Myocyte (in vitro differentiated cells): ENCODE measurements at regions not wholly inside any gene's neighbourhood (a gene's known extent, or its start where the extent isn't known, plus 50 kb on each side); places are given as distances from the start of the nearest gene placed in this dataset.

Experiments
- DNase-seq: peaks from one replicate; pipeline ENCODE4 v3.0.0-alpha.2; 2012; ENCODE audit warnings: low read depth

DNA sequence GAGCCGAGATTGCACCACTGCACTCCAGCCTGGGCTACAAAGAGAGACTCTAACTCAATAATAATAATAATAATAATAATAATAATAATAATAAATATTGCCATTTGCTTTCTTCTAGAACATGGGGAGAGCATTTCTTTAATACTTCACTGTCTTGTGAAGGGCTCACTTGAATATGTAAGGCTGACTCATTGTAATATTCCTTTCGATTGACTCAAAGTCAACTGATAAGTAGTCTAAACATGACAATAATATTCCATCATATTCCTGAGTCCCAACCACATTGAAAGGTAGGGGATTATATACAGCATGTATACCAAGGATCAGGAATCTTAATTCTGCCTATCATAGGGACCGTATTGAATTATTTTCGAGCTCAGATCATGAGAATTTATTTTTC is 949.2 kb downstream of the DSC3 start:
- DNase-seq, result no peak

GRCh38 chr18:30088238-30089015 is 954.1 kb downstream of the DSC3 start:
- DNase-seq, result peak; percentile 3

GRCh38 chr18:30086351-30086750 is 956.2 kb downstream of the DSC3 start:
- DNase-seq, result no peak

- DNase-seq, result no peak
These were observed 961.4 kb downstream of the DSC3 start for GRCh38 chr18:30081122-30081521.

GRCh38 chr18:30072609-30073385 is 969.7 kb downstream of the DSC3 start:
- no peak for DNase-seq

DNA sequence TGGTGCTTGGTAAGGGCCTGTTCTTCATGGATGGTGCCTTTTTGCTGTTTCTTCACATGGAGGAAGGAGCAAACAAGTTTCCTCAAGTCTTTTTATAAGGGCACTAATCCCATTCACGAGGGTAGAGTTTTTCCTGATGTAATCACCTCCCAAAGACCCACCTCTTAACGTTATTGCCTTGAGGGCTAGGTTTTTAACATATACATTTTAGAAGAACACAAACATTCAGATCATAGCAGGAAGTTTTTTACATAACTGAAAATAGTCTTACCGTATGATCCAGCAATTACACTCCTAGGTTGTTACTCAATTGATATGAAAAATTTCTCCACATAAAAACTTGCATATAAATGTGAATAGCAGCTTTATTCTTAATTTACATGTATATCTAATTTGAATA is 976.3 kb downstream of the DSC3 start:
- no peak for DNase-seq

DNA sequence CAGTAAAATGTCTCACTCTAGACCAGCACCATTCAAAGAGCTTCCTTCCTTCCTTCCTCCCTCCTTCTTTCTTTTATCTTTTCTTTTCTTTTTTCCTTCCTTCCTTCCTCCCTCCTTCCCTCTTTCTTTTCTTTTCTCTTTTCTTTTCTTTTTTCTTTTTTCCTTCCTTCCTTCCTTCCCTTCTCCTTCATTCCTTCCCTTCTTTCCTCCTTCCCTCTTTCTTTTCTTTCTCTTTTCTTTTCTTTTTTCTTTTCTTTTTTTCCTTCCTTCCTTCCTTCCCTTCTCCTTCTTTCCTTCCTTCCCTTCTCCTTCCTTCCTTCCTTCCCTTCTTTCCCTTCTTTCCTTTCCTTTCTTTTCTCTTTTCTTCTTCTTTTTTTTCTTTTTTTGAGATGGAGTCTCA is 985.1 kb downstream of the DSC3 start:
- DNase-seq, result no peak

- no peak for DNase-seq
These were observed 986.0 kb downstream of the DSC3 start for GRCh38 chr18:30056528-30056927.

- peak; percentile 20 for DNase-seq
These were observed 998.0 kb downstream of the DSC3 start for GRCh38 chr18:30044496-30044895.

DNA sequence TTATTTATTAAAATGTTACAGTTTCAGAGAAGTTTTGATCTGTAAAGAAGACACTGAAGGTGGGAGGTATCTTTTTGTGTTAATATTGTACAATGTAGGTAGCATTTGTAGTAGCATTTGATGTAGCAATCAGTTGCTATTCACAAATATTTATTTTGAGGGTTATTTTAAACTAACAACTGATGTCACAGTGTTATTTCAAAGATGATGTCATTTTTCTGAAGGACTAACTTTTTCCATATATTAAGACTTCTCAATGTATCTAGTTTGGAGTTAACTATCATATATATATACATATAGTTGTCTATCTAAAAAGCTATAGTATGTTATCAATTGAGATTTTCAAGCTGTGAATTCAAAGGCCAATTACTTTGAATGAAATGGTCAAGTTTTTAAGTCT is 1003.3 kb downstream of the DSC3 start:
- no peak for DNase-seq

DNA sequence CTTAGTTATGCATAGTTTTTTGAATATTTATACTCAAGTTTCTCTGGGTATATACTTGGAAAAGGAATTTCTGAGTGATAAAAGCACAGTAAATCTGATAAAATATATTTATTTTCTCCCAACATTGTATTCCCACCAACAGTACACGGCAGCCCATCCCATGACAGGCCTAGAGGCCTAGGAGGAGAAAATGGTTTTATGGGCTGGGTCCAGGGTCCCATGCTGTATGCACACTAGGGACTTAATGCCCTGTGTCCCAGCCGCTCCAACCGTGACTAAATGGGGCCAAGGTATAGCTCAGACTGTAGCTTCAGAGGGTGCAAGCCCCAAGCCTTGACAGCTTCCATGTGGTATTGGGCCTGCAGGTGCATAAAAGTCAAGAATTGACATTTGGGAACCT is 1007.7 kb downstream of the DSC3 start:
- DNase-seq, result no peak

DNA sequence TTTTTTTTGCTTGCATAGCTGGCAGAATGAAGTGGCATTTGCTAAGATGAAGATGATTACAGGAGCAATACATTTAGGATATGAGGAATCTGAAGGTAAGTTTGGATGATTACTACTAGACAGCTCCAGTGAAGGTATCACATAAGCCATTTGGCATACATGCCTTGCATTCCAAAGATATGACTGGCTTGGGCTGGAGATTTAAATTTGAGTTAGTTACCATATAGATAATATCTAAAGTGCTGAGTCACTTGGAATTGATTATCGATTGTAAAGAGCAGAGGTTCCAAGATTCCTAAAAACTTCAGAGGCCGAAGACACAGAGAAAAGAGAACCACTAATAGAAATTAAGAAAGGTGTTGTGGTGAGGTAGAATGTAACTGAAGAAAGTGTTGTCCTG is 1026.4 kb downstream of the DSC3 start:
- DNase-seq, result no peak

GRCh38 chr18:30004965-30005364 is 1037.6 kb downstream of the DSC3 start:
- no peak for DNase-seq

DNA sequence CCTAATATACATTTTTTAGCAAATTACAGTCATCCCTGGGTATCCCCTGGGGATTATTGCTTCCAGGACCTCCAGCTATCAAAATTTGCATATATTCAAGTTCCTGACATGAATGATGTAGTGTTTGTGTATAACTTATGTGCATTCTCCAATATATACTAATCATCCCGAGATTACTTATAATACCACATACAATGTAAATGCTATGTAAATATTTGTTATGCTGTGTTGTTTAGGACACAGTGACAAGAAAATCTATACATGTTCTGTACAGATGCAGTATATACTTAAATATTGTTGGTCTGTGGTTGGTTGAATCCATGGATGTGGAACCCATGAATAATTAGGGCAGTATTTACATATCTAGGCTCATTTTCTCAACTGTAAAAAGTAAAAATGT is 1060.3 kb downstream of the DSC3 start:
- no peak for DNase-seq

DNA sequence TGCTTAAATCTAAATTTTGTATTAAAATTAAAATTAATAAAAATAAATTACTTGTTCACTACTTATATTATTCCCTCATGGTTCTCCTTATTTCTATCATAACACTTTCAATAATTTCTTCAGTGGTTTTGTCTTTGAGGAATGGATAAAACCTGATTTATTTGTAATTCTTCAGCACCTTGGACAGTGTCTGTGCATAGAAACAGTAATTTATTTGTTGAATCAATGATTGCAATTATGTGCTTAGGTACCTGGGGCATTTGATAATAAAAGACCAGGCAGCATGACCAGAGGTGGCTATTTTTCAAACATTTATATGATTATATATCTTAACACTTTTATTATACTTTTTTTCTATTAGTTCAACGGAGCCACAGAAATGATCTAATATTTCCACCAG is 1062.7 kb downstream of the DSC3 start:
- peak; percentile 36 for DNase-seq

- no peak for DNase-seq
These were observed 1072.7 kb downstream of the DSC3 start for GRCh38 chr18:29969876-29970275.

DNA sequence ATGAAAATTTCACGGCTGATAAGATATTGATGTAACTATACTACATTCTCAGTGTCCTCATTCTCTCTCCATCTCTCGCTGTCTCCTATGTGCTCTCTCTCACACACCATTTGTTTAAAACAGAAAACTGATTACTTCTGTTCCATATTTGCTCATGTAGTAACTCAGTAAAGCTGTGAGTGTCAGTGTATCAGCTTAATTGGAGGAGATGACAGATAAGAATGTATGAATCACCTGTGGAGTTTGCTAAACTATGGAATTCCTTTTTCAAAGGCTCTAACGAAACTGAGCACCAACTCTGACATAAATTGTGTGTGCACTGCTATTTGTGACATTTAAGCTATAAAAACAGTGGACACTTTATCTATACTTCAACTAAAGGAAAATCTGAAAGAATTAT is 1080.0 kb downstream of the DSC3 start:
- DNase-seq, result no peak

- DNase-seq, result no peak
These were observed 1082.0 kb downstream of the DSC3 start for GRCh38 chr18:29960539-29960938.

DNA sequence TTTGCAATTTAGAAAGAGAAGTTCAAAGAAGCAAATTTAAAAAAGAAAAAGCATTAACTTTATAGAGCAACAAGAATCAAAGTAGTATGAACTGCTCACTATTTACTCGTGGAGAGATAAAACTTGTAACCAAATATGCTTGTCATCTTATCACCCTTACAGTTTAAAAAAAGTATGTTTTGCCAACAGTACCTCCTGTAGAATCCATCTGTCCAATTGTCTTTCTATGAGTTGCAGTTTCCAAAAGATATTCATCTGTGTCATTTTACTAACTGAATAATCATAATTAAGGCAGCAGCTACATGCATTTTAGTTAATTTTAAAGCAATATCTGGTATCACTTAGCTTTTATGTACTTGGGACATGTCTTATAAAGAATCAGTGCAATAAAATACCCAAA is 1112.3 kb downstream of the DSC3 start:
- DNase-seq, result no peak

- DNase-seq, result peak; percentile 2
These were observed 1114.5 kb downstream of the DSC3 start for GRCh38 chr18:29928081-29928480.

GRCh38 chr18:29925566-29925965 is 1117.0 kb downstream of the DSC3 start:
- no peak for DNase-seq

GRCh38 chr18:29912351-29912750 is 1130.2 kb downstream of the DSC3 start:
- peak; percentile 3 for DNase-seq
